Right ventricle myocardium inferior (tissue), 1 donor: ENCODE measurements at regions not wholly inside any gene's neighbourhood (a gene's known extent, or its start where the extent isn't known, plus 50 kb on each side); places are given as distances from the start of the nearest gene placed in this dataset.
A peak's percentile ranks its signal among the peaks of the same experiment; 100 is the strongest.

Source experiments
- ATAC-seq: fragments of 200-7000 bp; cut with Tn5 transposase; one replicate; pipeline ENCODE4 v1.9.1; 2020; ENCODE audit warnings: mild to moderate bottlenecking, moderate library complexity
- DNase-seq: peaks from one replicate; pipeline ENCODE4 v3.0.0; 2021; ENCODE audit errors: missing footprints
- intact Hi-C: fragments of 100-400 bp; cut with DNase I; formaldehyde crosslinking; loops from one replicate; pipeline ENCODE4 v1.11.0; 2022
- donor health status: DM: no; HTN: yes; CAD: no; lungs with severe emphysema.

DNA sequence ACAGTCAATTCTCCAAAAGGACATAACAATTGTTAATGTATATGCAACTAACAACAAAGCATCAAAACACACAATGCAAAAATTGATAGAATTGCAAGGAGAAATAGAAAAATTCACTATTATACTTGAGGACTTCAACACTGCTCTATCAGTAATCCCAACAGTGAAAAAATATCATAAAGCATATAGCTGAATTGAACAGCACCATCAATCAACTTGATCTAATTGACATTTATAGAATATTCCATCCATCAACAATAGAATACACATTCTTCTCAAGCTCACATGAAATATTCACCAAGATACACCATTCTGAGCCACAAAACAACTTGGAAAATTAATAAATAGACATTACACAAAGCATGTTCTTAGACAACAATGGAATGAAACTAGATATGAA, 60.1 kb upstream of the ASXL3 start:
- DNase-seq (no peak), ATAC-seq (no peak)
- intact Hi-C loops, result no loop called here

- intact Hi-C loops, result no loop called here
- no peak for ATAC-seq
- no peak for DNase-seq
These were observed 65.0 kb upstream of the ASXL3 start for GRCh38 chr18:33513027-33513426.

DNA sequence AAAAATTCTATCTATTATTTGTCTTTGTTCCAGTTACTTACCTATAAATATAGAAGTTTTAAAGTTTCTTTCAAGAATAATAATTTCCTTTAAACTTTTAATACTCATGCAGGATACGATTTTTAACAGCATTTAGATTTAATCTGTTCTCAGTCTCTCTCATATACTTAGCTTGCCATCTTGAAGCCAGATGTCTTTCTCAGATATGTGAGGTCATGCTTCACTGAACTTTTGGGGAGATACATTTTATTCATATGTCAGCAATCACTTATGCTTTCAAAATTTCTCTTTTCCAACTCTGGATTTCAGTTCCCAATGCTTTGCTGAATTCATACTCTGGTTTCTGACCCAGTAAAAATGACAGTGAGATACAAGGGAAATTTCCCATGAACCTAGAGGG, 66.5 kb upstream of the CCDC178 start:
- intact Hi-C loops, result no loop called here
- ATAC-seq (no peak), DNase-seq (no peak)

- no peak for ATAC-seq
These were observed 65.3 kb upstream of the CCDC178 start for GRCh38 chr18:33505798-33506197.

GRCh38 chr18:33505297-33505696, 64.8 kb upstream of the CCDC178 start:
- ATAC-seq, result no peak
- intact Hi-C loops, result no loop called here
- DNase-seq, result no peak

More at GRCh38 chr18:33505798-33506197, 65.3 kb upstream of the CCDC178 start:
- intact Hi-C loops, result no loop called here
- DNase-seq, result no peak

DNA sequence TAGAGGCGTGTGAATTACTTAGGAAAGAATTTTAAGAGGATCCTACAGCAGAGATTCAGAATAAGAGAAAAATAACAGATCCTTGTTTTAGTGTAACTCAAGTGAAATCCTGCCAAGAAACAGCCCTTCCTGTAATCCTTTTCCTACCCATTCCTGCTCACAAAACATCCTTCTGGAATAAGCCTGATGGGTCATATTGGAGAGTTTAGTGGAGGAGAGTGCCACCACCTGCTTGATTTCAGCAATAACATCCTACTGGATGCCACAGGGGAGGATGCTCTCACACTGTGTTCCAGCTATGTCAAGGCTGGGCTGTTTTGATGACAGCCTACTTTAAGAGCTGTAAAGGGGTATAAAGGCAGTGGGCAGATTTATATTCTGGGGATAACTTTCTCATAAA, 54.8 kb upstream of the CCDC178 start:
- ATAC-seq (peak; percentile 46), DNase-seq (no peak)
- intact Hi-C loops, result no loop called here
